ENCODE measurements at regions not wholly inside any gene's neighbourhood (a gene's known extent, or its start where the extent isn't known, plus 50 kb on each side); places are given as distances from the start of the nearest gene placed in this dataset.

DNA sequence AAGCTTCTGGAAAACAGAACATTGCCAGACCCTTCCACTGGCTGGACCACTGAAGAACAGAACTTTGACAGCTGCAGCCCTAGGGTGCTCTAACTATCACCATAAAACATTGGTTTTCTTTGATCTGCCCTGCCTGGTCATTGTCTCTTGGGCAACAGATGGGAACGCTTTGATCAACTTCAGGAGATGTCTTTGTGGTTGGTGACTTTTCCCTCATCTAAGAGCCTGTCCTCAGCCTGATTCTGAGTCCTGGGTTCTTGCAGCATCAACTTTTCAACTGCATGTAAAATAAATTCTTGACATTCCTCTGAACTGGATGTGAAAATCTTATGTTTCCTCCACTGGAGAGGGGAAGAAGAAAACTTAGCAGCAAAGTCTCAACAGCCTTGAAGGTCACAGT, 53.1 kb upstream of the ZNRF2 start:
- Histone ChIP-seq H3F3A (ENCODE audit: insufficient read depth) (0 out of 2 replicates have a peak, but pooled peaks cover 3% of the 10 kb centered on the region), H3K9me2 (replicated peaks; ENCODE audit: insufficient read depth, low read length) (no peaks in the 10 kb centered on the region), H3K4me2 (ENCODE audit: low read depth, low read length, poor library complexity, severe bottlenecking) (no peak overlapping the region), H3K27ac (ENCODE audit: low read depth, low read length) (no peak overlapping the region), H3K4me3 (ENCODE audit: insufficient read depth, low read length, poor library complexity, severe bottlenecking) (no peak overlapping the region), H3K79me2 (ENCODE audit: insufficient read depth, low read length) (no peaks in the 10 kb centered on the region), H3K9me3 (ENCODE audit: insufficient read depth, low read length) (no peaks in the 10 kb centered on the region), H3K36me3 (ENCODE audit: low read length) (no peaks in the 10 kb centered on the region), H3K9ac (ENCODE audit: low read length) (no peak overlapping the region), H3K27me3 (ENCODE audit: low read length) (no peaks in the 10 kb centered on the region), H2AFZ (ENCODE audit: low read depth, low read length, severe bottlenecking) (no peak overlapping the region), H4K20me1 (ENCODE audit: low read depth, low read length) (no peaks in the 10 kb centered on the region)
- TF ChIP-seq EZH2phosphoT487 (conservative IDR thresholded peaks at IDR 0.05; ENCODE audit: low read length), result no peak
- TF ChIP-seq CTCF (IDR thresholded peaks at IDR 0.05; ENCODE audit: insufficient read depth, low read length, poor library complexity, severe bottlenecking), result no peak

GRCh38 chr7:30232391-30232790, 52.0 kb upstream of the ZNRF2 start:
- no peak overlapping the region for H3K9ac ChIP-seq (ENCODE audit: low read length)
- no peak overlapping the region for H3K4me2 ChIP-seq (ENCODE audit: low read depth, low read length, poor library complexity, severe bottlenecking)

More at GRCh38 chr7:30232391-30232790, 52.0 kb upstream of the ZNRF2 start:
- Histone ChIP-seq H3K79me2 (ENCODE audit: insufficient read depth, low read length) (no peaks in the 10 kb centered on the region), H3K36me3 (ENCODE audit: low read length) (no peaks in the 10 kb centered on the region), H2AFZ (ENCODE audit: low read depth, low read length, severe bottlenecking) (no peak overlapping the region), H3K4me3 (ENCODE audit: insufficient read depth, low read length, poor library complexity, severe bottlenecking) (no peak overlapping the region), H3K27ac (ENCODE audit: low read depth, low read length) (no peak overlapping the region), H3F3A (ENCODE audit: insufficient read depth) (peaks cover 10% of the 10 kb centered on the region), H3K27me3 (ENCODE audit: low read length) (no peaks in the 10 kb centered on the region), H3K9me3 (ENCODE audit: insufficient read depth, low read length) (no peaks in the 10 kb centered on the region), H4K20me1 (ENCODE audit: low read depth, low read length) (no peaks in the 10 kb centered on the region), H3K9me2 (replicated peaks; ENCODE audit: insufficient read depth, low read length) (no peaks in the 10 kb centered on the region)
- TF ChIP-seq EZH2phosphoT487 (conservative IDR thresholded peaks at IDR 0.05; ENCODE audit: low read length) (no peak), CTCF (IDR thresholded peaks at IDR 0.05; ENCODE audit: insufficient read depth, low read length, poor library complexity, severe bottlenecking) (no peak)
